Panc1 (cell line): ENCODE measurements at regions not wholly inside any gene's neighbourhood (a gene's known extent, or its start where the extent isn't known, plus 50 kb on each side); places are given as distances from the start of the nearest gene placed in this dataset.

Experiments used
- ATAC-seq: fragments of 200-7000 bp; cut with Tn5 transposase; 2 replicates; pipeline ENCODE4 v1.9.1; 2020; ENCODE audit warnings: mild to moderate bottlenecking, moderate library complexity
- BruUV-seq: library from RNA; stranded (reverse); fragments of 400-500 nt; replicated peaks from 2 replicates; lab custom pipeline; 2021; lab: Mats Ljungman, UMichigan
- CTCF ChIA-PET: fragments of 300-600 bp; sonication (Branson Sonifier 250); formaldehyde crosslinking; loops from one replicate; lab custom pipeline; 2022; ENCODE audit warnings: antibody characterized with exemption; lab: Charles Lee
- POLR2A ChIA-PET: fragments of 300-600 bp; sonication (Branson Sonifier 250); formaldehyde crosslinking; loops from one replicate; lab custom pipeline; 2022; ENCODE audit warnings: antibody characterized with exemption; lab: Charles Lee
- DNase-seq: peaks from one replicate; pipeline ENCODE4 v3.0.0-alpha.2; 2010; ENCODE audit warnings: low read depth, low spot score
- H3K27ac ChIP-seq: 2 replicates; pipeline ENCODE4 v1.5.1; 2011; ENCODE audit warnings: mild to moderate bottlenecking, low read length, inconsistent platforms
- H3K27me3 ChIP-seq: fragments of 200-500 bp; sonication (Bioruptor generic); 2 replicates; pipeline ENCODE4 v1.6.0; 2014; ENCODE audit warnings: low read length, inconsistent platforms; ENCODE audit not compliant: control insufficient read depth, insufficient read depth
- H3K36me3 ChIP-seq: fragments of 200-500 bp; sonication (Bioruptor generic); 2 replicates; pipeline ENCODE4 v1.5.1; 2014; ENCODE audit warnings: inconsistent platforms, mild to moderate bottlenecking, low read length, moderate library complexity; ENCODE audit not compliant: control insufficient read depth, insufficient read depth
- H3K4me1 ChIP-seq: 2 replicates; pipeline ENCODE4 v1.5.1; 2011; ENCODE audit warnings: inconsistent platforms, mild to moderate bottlenecking, low read length, moderate library complexity; ENCODE audit not compliant: control insufficient read depth, insufficient read depth
- H3K4me3 ChIP-seq, 2 experiments: 2 replicates each; pipeline ENCODE4 v1.5.1; 2011 to 2012; ENCODE audit warnings: low read depth in 2 of 2, low read length in 2 of 2, mild to moderate bottlenecking in 2 of 2, inconsistent platforms in 1 of 2, moderate library complexity in 1 of 2
- H3K9me3 ChIP-seq: fragments of 200-500 bp; sonication (Bioruptor generic); 2 replicates; pipeline ENCODE4 v1.5.1; 2014; ENCODE audit warnings: low read depth, mild to moderate bottlenecking, inconsistent platforms, low read length, moderate library complexity; ENCODE audit not compliant: control insufficient read depth, insufficient read depth
- CTCF ChIP-seq: fragments of 450-650 bp; IDR thresholded peaks from 2 replicates; pipeline ENCODE4 v1.5.1; 2017; ENCODE audit warnings: mild to moderate bottlenecking
- POLR2AphosphoS5 ChIP-seq: IDR thresholded peaks from 2 replicates; pipeline ENCODE4 v1.6.1; 2012; ENCODE audit warnings: mild to moderate bottlenecking, low read depth, low read length, moderate library complexity
- REST ChIP-seq, 2 experiments: IDR thresholded peaks; 2 replicates each; pipeline ENCODE4 v1.6.1; 2011 to 2012; ENCODE audit warnings: low read depth in 2 of 2, control low read depth in 1 of 2, low read length in 1 of 2, mild to moderate bottlenecking in 1 of 2, moderate library complexity in 1 of 2; ENCODE audit not compliant: insufficient read depth in 1 of 2
- SIN3A ChIP-seq: IDR thresholded peaks from 2 replicates; pipeline ENCODE4 v1.6.1; 2012; ENCODE audit warnings: low read depth, mild to moderate bottlenecking, low read length, moderate library complexity, borderline replicate concordance; ENCODE audit not compliant: insufficient read depth
- TCF7L2 ChIP-seq: IDR thresholded peaks from 2 replicates; pipeline ENCODE4 v1.6.1; 2011; ENCODE audit warnings: mild to moderate bottlenecking, low read depth, low read length, inconsistent platforms
- in situ Hi-C: cut with HindIII; loops from 2 replicates; pipeline ENCODE4 v1.10.0; 2016; ENCODE audit warnings: low sequenced_read_pairs, low pct_unique_long_range_greater_than_20kb
- intact Hi-C: fragments of 100-400 bp; cut with micrococcal nuclease; formaldehyde crosslinking; loops from one replicate; pipeline ENCODE4 v1.10.0; 2022; ENCODE audit not compliant: unreplicated experiment

GRCh38 chr4:114038762-114039387 lies 59.4 kb upstream of the ARSJ start:
- POLR2A ChIA-PET: no interaction called here
- BruUV-seq: no TSS peak
- no peaks in the 10 kb centered on the region for H3K36me3 ChIP-seq
- H3K4me1 ChIP-seq: no peaks in the 10 kb centered on the region; the same call in 1 of the 2 replicates
- in situ Hi-C loops: no loop called here
- CTCF ChIA-PET: no interaction called here
- ATAC-seq: no peak
- H3K9me3 ChIP-seq: no peaks in the 10 kb centered on the region
- DNase-seq: no peak
- H3K4me3 ChIP-seq: no peak overlapping the region
- H3K27me3 ChIP-seq: no peaks in the 10 kb centered on the region
- intact Hi-C loops: no loop called here
- no peak overlapping the region for H3K27ac ChIP-seq
- TF ChIP-seq CTCF: no peak
- TF ChIP-seq SIN3A: no peak
- no peak for TF ChIP-seq TCF7L2
- TF ChIP-seq POLR2AphosphoS5: no peak
- no peak for TF ChIP-seq REST (IDR thresholded peaks at IDR 0.05; ENCODE audit: insufficient read depth in 1 of 2, low read depth in 2 of 2, low read length in 1 of 2)

- ChIA-PET CTCF (no interaction called here), POLR2A (no interaction called here)
- H3K27me3 ChIP-seq: no peaks in the 10 kb centered on the region
- BruUV-seq: no TSS peak
- no peaks in the 10 kb centered on the region for H3K9me3 ChIP-seq
- DNase-seq (no peak), ATAC-seq (no peak)
- no peaks in the 10 kb centered on the region; the same call in 1 of the 2 replicates for H3K4me1 ChIP-seq
- TF ChIP-seq SIN3A: no peak
- TF ChIP-seq TCF7L2: no peak
- no peak for TF ChIP-seq CTCF
- no peak for TF ChIP-seq POLR2AphosphoS5
- TF ChIP-seq REST (IDR thresholded peaks at IDR 0.05; ENCODE audit: insufficient read depth in 1 of 2, low read depth in 2 of 2, low read length in 1 of 2): no peak
- 0 out of 2 replicates have a peak overlapping the region, but pooled peaks have one; percentile 29 for H3K27ac ChIP-seq
- H3K36me3 ChIP-seq: no peaks in the 10 kb centered on the region
- no peak overlapping the region for H3K4me3 ChIP-seq
- intact Hi-C loops: no loop called here
- in situ Hi-C loops: no loop called here
These were observed 61.1 kb upstream of the ARSJ start for GRCh38 chr4:114040319-114041116.
